Thyroid gland (tissue), 4 donors: ENCODE measurements at regions not wholly inside any gene's neighbourhood (a gene's known extent, or its start where the extent isn't known, plus 50 kb on each side); places are given as distances from the start of the nearest gene placed in this dataset.
"Not testable (repeated sequence)": the region's sequence is repeated elsewhere in the genome, so short reads cannot be mapped to it uniquely, and the experiment has no call there.

ENCODE experiments used
- DNase-seq, 2 donors: peaks; one replicate each; pipeline ENCODE4 v3.0.0-alpha.2; 2019
- H3K27ac ChIP-seq, 3 donors: fragments of 200-600 bp; sonication (generic); 1 replicate in 2 of 3; 2 replicates in 1 of 3; pipeline ENCODE4 v1.5.1; 2016 to 2019; ENCODE audit warnings: mild to moderate bottlenecking in 1 of 3, moderate library complexity in 1 of 3
- H3K27me3 ChIP-seq: fragments of 200-600 bp; sonication (generic); one replicate; pipeline ENCODE4 v1.5.1; 2019
- H3K36me3 ChIP-seq, 2 donors: fragments of 200-600 bp; sonication (generic); one replicate each; pipeline ENCODE4 v1.5.1; 2016 to 2019
- H3K4me1 ChIP-seq, 2 donors: fragments of 200-600 bp; sonication (generic); one replicate each; pipeline ENCODE4 v1.5.1; 2017 to 2019
- H3K4me3 ChIP-seq, 3 donors: fragments of 200-600 bp; sonication (generic); replicated peaks in 1 of 3; 1 replicate in 2 of 3; 2 replicates in 1 of 3; pipeline ENCODE4 v1.5.1; 2016; ENCODE audit warnings: mild to moderate bottlenecking in 1 of 3
- H3K9me3 ChIP-seq: fragments of 200-600 bp; sonication (generic); one replicate; pipeline ENCODE4 v1.5.1; 2017
- POLR2A ChIP-seq, 2 donors: fragments of 450-650 bp; IDR thresholded peaks; one replicate each; pipeline ENCODE4 v1.6.1; 2017; ENCODE audit warnings: antibody characterized with exemption in 2 of 2, mild to moderate bottlenecking in 2 of 2, moderate library complexity in 1 of 2
- WGBS, 2 donors: methylation state at CpG; one replicate each; pipeline ENCODE4 v1.1.5; 2017; 5-methylcytosine and 5-hydroxymethylcytosine counted together
- intact Hi-C: fragments of 100-400 bp; cut with DNase I; formaldehyde crosslinking; loops from one replicate; pipeline ENCODE4 v1.15.1; 2023
- TF ChIP-seq, protein P1 (sequence below), 6 experiments: fragments of 200-600 bp in 3 of 6; fragments of 450-650 bp in 3 of 6; sonication (generic) in 3 of 6; IDR thresholded peaks; one replicate each; pipeline ENCODE4 v1.5.1; 2016 to 2019; ENCODE audit warnings: antibody characterized with exemption in 6 of 6, mild to moderate bottlenecking in 2 of 6, inconsistent platforms in 1 of 6, moderate library complexity in 1 of 6

- H3K9me3 ChIP-seq: no peaks in the 10 kb centered on the region
- intact Hi-C loops: no loop called here
- no peaks in the 10 kb centered on the region for H3K36me3 ChIP-seq
- no peaks in the 10 kb centered on the region for H3K4me1 ChIP-seq
- 96 to 97% methylated on average over 2 of the region's 2 CpGs for WGBS, 2 donors
- no peak overlapping the region for H3K4me3 ChIP-seq
- H3K27ac ChIP-seq: no peak overlapping the region
- no peak for TF ChIP-seq POLR2A (IDR thresholded peaks at IDR 0.05)
- TF ChIP-seq, protein P1, sequence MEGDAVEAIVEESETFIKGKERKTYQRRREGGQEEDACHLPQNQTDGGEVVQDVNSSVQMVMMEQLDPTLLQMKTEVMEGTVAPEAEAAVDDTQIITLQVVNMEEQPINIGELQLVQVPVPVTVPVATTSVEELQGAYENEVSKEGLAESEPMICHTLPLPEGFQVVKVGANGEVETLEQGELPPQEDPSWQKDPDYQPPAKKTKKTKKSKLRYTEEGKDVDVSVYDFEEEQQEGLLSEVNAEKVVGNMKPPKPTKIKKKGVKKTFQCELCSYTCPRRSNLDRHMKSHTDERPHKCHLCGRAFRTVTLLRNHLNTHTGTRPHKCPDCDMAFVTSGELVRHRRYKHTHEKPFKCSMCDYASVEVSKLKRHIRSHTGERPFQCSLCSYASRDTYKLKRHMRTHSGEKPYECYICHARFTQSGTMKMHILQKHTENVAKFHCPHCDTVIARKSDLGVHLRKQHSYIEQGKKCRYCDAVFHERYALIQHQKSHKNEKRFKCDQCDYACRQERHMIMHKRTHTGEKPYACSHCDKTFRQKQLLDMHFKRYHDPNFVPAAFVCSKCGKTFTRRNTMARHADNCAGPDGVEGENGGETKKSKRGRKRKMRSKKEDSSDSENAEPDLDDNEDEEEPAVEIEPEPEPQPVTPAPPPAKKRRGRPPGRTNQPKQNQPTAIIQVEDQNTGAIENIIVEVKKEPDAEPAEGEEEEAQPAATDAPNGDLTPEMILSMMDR (IDR thresholded peaks at IDR 0.05): no peak
- DNase-seq: no peak
- no peaks in the 10 kb centered on the region for H3K27me3 ChIP-seq
Observed at GRCh38 chr3:73144828-73145227, 83.4 kb downstream of the EBLN2 start.

GRCh38 chr3:73147479-73147878 is 86.0 kb downstream of the EBLN2 start:
- H3K36me3 ChIP-seq, H3K27ac ChIP-seq, H3K27me3 ChIP-seq, DNase-seq, H3K9me3 ChIP-seq, H3K4me1 ChIP-seq, H3K4me3 ChIP-seq, intact Hi-C loops: not testable (repeated sequence)
- WGBS, 2 donors: 66 to 74% methylated on average over 9 of the region's 9 CpGs

- Histone ChIP-seq H3K36me3 (no peaks in the 10 kb centered on the region), H3K27me3 (no peaks in the 10 kb centered on the region), H3K9me3 (no peaks in the 10 kb centered on the region), H3K4me3 (no peak overlapping the region), H3K4me1 (no peaks in the 10 kb centered on the region), H3K27ac (no peak overlapping the region)
- intact Hi-C loops: no loop called here
- TF ChIP-seq POLR2A (IDR thresholded peaks at IDR 0.05): no peak
- TF ChIP-seq, protein P1 (IDR thresholded peaks at IDR 0.05): no peak
- no peak for DNase-seq
- WGBS, 2 donors: 64 to 68% methylated on average over 2 of the region's 2 CpGs
Observed at GRCh38 chr3:73148206-73148605, 86.7 kb downstream of the EBLN2 start.

DNA sequence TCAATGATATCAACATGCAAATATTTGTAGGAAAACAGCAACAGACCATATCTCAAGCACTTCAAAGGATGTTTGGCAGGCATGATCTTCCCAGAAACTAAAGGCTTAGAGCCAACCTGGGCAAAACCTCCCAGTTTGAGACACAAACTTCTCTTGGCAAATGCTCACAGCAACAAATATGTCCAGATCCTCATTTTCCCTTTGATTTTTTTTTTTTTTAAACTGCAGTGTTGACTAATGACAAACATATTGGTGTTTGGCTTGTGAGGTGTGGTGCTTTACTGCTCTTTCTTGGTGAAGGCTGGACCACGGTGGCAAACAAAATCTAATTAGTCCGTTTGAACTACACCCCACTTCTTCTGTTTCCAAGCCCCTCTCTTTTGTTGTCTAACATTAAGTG is 87.2 kb downstream of the EBLN2 start:
- Histone ChIP-seq H3K27ac (no peak overlapping the region), H3K27me3 (no peaks in the 10 kb centered on the region), H3K36me3 (no peaks in the 10 kb centered on the region), H3K9me3 (no peaks in the 10 kb centered on the region), H3K4me3 (no peak overlapping the region), H3K4me1 (no peaks in the 10 kb centered on the region)
- intact Hi-C loops: no loop called here
- DNase-seq: no peak
- WGBS, 2 donors: 53 to 57% methylated on average over 2 of the region's 2 CpGs
- TF ChIP-seq, protein P1 (IDR thresholded peaks at IDR 0.05): no peak
- TF ChIP-seq POLR2A (IDR thresholded peaks at IDR 0.05): no peak

- TF ChIP-seq, protein P1 (IDR thresholded peaks at IDR 0.05): no peak
- no peak for TF ChIP-seq POLR2A (IDR thresholded peaks at IDR 0.05)
- intact Hi-C loops: no loop called here
- Histone ChIP-seq H3K27me3 (no peaks in the 10 kb centered on the region), H3K4me1 (no peaks in the 10 kb centered on the region), H3K4me3 (no peak overlapping the region), H3K27ac (no peak overlapping the region), H3K36me3 (no peaks in the 10 kb centered on the region), H3K9me3 (no peaks in the 10 kb centered on the region)
- no peak for DNase-seq
- WGBS, 2 donors: 93 to 98% methylated on average over 5 of the region's 5 CpGs
Observed at GRCh38 chr3:73150369-73151130, 89.1 kb downstream of the EBLN2 start.

DNA sequence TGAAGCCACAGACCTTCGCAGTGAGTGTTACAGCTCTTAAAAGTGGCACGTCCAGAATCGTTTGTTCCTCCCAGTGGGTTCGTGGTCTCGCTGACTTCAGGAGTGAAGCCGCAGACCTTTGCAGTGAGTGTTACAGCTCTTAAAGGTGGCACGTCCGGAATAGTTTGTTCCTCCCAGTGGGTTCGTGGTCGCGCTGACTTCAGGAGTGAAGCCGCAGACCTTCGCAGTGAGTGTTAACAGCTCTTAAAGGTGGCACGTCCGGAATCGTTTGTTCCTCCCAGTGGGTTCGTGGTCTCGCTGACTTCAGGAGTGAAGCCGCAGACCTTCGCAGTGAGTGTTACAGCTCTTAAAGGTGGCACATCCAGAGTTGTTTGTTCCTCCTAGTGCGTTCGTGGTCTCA is 91.1 kb downstream of the EBLN2 start:
- H3K4me3 ChIP-seq, H3K9me3 ChIP-seq, intact Hi-C loops, H3K4me1 ChIP-seq, H3K36me3 ChIP-seq, H3K27ac ChIP-seq, DNase-seq, H3K27me3 ChIP-seq: not testable (repeated sequence)
- 93 to 96% methylated on average over 22 of the region's 22 CpGs for WGBS, 2 donors

DNA sequence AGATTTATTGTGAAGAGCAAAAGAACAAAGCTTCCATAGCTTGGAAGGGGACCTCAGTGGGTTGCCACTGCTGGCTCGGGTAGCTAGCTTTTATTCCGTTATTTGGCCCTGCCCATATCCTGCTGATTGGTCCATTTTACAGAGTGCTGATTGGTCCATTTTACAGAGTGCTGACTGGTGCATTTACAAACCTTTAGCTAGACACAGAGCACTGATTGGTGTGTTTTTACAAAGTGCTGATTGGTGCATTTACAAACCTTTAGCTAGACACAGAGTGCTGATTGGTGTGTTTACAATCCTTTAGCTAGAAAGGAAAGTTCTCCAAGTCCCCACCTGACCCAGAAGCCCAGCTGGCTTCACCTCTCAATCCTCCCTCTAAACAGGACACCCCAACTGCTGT is 91.6 kb downstream of the EBLN2 start:
- intact Hi-C loops, H3K27ac ChIP-seq, H3K4me3 ChIP-seq, H3K36me3 ChIP-seq, H3K4me1 ChIP-seq, DNase-seq, H3K27me3 ChIP-seq, H3K9me3 ChIP-seq: not testable (repeated sequence)
- WGBS, 2 donors: 68 to 81% methylated on average over 2 of the region's 2 CpGs

DNA sequence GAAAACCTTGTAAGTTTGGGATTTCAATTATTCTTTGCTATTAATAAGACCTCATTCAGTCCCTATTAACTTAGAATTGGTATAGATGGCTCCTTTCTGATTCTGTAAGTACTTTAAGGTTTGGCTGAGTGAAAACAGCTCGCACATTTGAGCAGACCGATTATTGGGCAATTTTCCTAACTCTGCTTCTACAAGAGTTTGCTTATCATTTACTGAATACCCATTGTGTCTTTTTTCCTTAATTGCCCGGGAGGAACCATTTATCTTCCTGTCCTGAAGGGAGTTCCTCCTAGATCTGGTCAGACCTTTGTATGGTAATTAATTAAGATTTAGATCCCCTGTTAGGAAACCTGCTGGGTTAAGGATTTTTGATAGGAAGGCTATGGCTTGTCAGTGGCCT is 92.8 kb downstream of the EBLN2 start:
- H3K4me1 ChIP-seq, H3K27ac ChIP-seq, H3K4me3 ChIP-seq, H3K27me3 ChIP-seq, H3K36me3 ChIP-seq, H3K9me3 ChIP-seq, intact Hi-C loops, DNase-seq: not testable (repeated sequence)
- 33 to 41% methylated on average over 3 of the region's 3 CpGs for WGBS, 2 donors

DNA sequence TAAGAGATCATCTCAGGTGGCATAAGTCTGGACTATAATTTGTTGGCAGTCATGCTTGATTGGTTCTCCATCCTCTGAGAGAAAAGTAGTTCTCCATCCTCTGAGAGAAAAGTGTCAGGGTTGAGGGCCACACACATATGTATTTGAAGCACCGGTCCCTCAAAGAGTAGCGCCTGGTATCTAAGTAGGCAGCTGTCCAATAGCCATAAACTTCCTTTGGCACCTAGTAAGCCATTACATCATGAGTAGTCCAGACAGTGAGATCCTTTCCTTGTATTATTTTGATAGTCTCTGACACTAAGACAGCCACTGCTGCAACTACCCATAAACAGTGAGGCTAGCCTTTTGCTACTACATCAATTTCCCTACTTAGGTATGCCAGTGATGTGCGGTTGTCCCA is 94.0 kb downstream of the EBLN2 start:
- H3K27ac ChIP-seq, H3K4me1 ChIP-seq, H3K4me3 ChIP-seq, H3K9me3 ChIP-seq, intact Hi-C loops, H3K27me3 ChIP-seq, H3K36me3 ChIP-seq, DNase-seq: not testable (repeated sequence)
- 84 to 91% methylated on average over 3 of the region's 3 CpGs for WGBS, 2 donors
